Suprapubic skin (tissue), 4 donors: ENCODE measurements at regions not wholly inside any gene's neighbourhood (a gene's known extent, or its start where the extent isn't known, plus 50 kb on each side); places are given as distances from the start of the nearest gene placed in this dataset.

Experiments
- EP300 ChIP-seq: sonication (generic); formaldehyde crosslinking; IDR thresholded peaks from one replicate; pipeline ENCODE4 v1.6.1; 2017; ENCODE audit warnings: antibody characterized with exemption
- POLR2A ChIP-seq, 2 donors: fragments of 450-650 bp; IDR thresholded peaks; one replicate each; pipeline ENCODE4 v1.6.1; 2017; ENCODE audit warnings: antibody characterized with exemption in 2 of 2, mild to moderate bottlenecking in 2 of 2, moderate library complexity in 2 of 2
- POLR2AphosphoS5 ChIP-seq, 3 donors: sonication (generic); formaldehyde crosslinking; IDR thresholded peaks; one replicate each; pipeline ENCODE4 v1.6.1; 2017; ENCODE audit warnings: antibody characterized with exemption in 3 of 3

DNA sequence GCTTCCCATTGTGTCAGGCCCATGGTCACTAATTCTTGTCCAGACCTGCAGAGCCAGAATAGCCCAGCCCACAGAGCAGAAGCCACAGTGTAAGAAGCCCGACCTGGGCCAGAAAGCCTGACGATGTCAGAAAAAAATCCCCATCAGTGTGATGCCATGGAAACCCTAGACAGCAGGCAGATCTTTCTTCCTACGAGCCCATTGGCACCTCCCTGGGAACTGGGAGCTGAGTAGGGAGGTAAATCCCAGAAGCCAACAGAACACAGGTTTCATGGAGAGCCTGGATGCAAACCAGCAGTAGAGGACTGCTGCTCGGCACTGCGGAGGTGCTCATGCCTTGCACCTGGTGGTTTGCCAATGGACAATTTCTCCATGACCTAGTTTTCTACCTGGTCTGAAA is 82.2 kb upstream of the SLC22A16 start:
- TF ChIP-seq POLR2A (IDR thresholded peaks at IDR 0.05), result no peak
- no peak for TF ChIP-seq POLR2AphosphoS5 (IDR thresholded peaks at IDR 0.05)
- TF ChIP-seq EP300, result no peak
